Fibroblast of lung (primary cell): ENCODE measurements at regions not wholly inside any gene's neighbourhood (a gene's known extent, or its start where the extent isn't known, plus 50 kb on each side); places are given as distances from the start of the nearest gene placed in this dataset.

Source experiments
- DNase-seq, 2 donors: peaks; one replicate each; pipeline versions ENCODE4 v3.0.0 to v3.0.0-alpha.2; 2010; ENCODE audit warnings: low read depth in 2 of 2
- H2AFZ ChIP-seq: 2 replicates; pipeline ENCODE4 v1.5.1; 2012; ENCODE audit warnings: low read length, control low read depth, inconsistent platforms
- H3K27ac ChIP-seq: 2 replicates; pipeline ENCODE4 v1.5.1; 2011; ENCODE audit warnings: low read length, control low read depth; ENCODE audit not compliant: insufficient read depth
- H3K27me3 ChIP-seq: 2 replicates; pipeline ENCODE4 v1.5.1; 2011; ENCODE audit warnings: mild to moderate bottlenecking, low read length; ENCODE audit not compliant: control insufficient read depth, insufficient read depth
- H3K36me3 ChIP-seq: 2 replicates; pipeline ENCODE4 v1.5.1; 2011; ENCODE audit warnings: low read length; ENCODE audit not compliant: control insufficient read depth, insufficient read depth
- H3K4me1 ChIP-seq: 2 replicates; pipeline ENCODE4 v1.5.1; 2011; ENCODE audit warnings: low read length; ENCODE audit not compliant: control insufficient read depth, insufficient read depth; ENCODE audit errors: extremely low read depth
- H3K4me2 ChIP-seq: 2 replicates; pipeline ENCODE4 v1.5.1; 2011; ENCODE audit warnings: low read length, control low read depth; ENCODE audit not compliant: insufficient read depth; ENCODE audit errors: extremely low read depth
- H3K4me3 ChIP-seq, 4 experiments: fragments of 200-600 bp in 1 of 4; sonication (generic) in 1 of 4; replicated peaks in 1 of 4; 2 replicates each; pipeline ENCODE4 v1.5.1; 2011 to 2016; ENCODE audit warnings: low read length in 4 of 4, low read depth in 3 of 4, mild to moderate bottlenecking in 3 of 4, control low read depth in 2 of 4, inconsistent platforms in 1 of 4, mixed read lengths in 1 of 4; ENCODE audit not compliant: insufficient read depth in 1 of 4; ENCODE audit errors: control extremely low read depth in 1 of 4
- H3K79me2 ChIP-seq: 2 replicates; pipeline ENCODE4 v1.5.1; 2012; ENCODE audit warnings: mild to moderate bottlenecking, low read length, inconsistent platforms; ENCODE audit not compliant: control insufficient read depth, insufficient read depth
- H3K9ac ChIP-seq: 2 replicates; pipeline ENCODE4 v1.5.1; 2011; ENCODE audit warnings: mild to moderate bottlenecking, low read length, control low read depth; ENCODE audit not compliant: insufficient read depth
- H3K9me3 ChIP-seq: 2 replicates; pipeline ENCODE4 v1.5.1; 2012; ENCODE audit warnings: low read depth, low read length; ENCODE audit not compliant: control insufficient read depth, insufficient read depth
- H4K20me1 ChIP-seq: 2 replicates; pipeline ENCODE4 v1.5.1; 2011; ENCODE audit warnings: low read length; ENCODE audit not compliant: control insufficient read depth, insufficient read depth; ENCODE audit errors: extremely low read depth
- CTCF ChIP-seq, 2 donors: IDR thresholded peaks in 1 of 2; conservative IDR thresholded peaks in 1 of 2; 1 replicate in 1 of 2; 2 replicates in 1 of 2; pipeline ENCODE4 v1.5.1; 2011 to 2012; ENCODE audit warnings: low read length in 2 of 2, control low read depth in 1 of 2, inconsistent platforms in 1 of 2, low read depth in 1 of 2, mild to moderate bottlenecking in 1 of 2
- EZH2 ChIP-seq: IDR thresholded peaks from 2 replicates; pipeline ENCODE4 v1.5.1; 2012; ENCODE audit warnings: low read length, control low read depth, mild to moderate bottlenecking; ENCODE audit errors: missing control alignments

GRCh38 chr3:73966733-73967132, 342.0 kb upstream of the PDZRN3 start:
- Histone ChIP-seq H2AFZ (no peak overlapping the region), H3K4me1 (no peaks in the 10 kb centered on the region), H4K20me1 (no peaks in the 10 kb centered on the region), H3K36me3 (no peaks in the 10 kb centered on the region), H3K27me3 (no peaks in the 10 kb centered on the region), H3K4me3 (no peak overlapping the region), H3K9me3 (no peaks in the 10 kb centered on the region), H3K9ac (no peak overlapping the region), H3K79me2 (no peaks in the 10 kb centered on the region), H3K27ac (no peak overlapping the region), H3K4me2 (no peak overlapping the region)
- TF ChIP-seq CTCF (conservative IDR thresholded peaks at IDR 0.05 in 1 of 2, IDR thresholded peaks at IDR 0.05 in 1 of 2; ENCODE audit: low read depth in 1 of 2, low read length in 2 of 2): no peak
- TF ChIP-seq EZH2: no peak
- no peak for DNase-seq

- Histone ChIP-seq H3K27ac (no peak overlapping the region), H4K20me1 (no peaks in the 10 kb centered on the region), H3K4me3 (no peak overlapping the region), H3K27me3 (no peaks in the 10 kb centered on the region), H3K36me3 (no peaks in the 10 kb centered on the region), H3K9ac (no peak overlapping the region), H3K4me1 (no peaks in the 10 kb centered on the region), H3K4me2 (no peak overlapping the region), H3K79me2 (no peaks in the 10 kb centered on the region), H2AFZ (no peak overlapping the region), H3K9me3 (no peaks in the 10 kb centered on the region)
- TF ChIP-seq CTCF (conservative IDR thresholded peaks at IDR 0.05 in 1 of 2, IDR thresholded peaks at IDR 0.05 in 1 of 2; ENCODE audit: low read depth in 1 of 2, low read length in 2 of 2): no peak
- no peak for TF ChIP-seq EZH2
- DNase-seq: no peak
Measured at GRCh38 chr3:73964818-73965217, 340.1 kb upstream of the PDZRN3 start.

- DNase-seq: no peak
- Histone ChIP-seq H3K79me2 (no peaks in the 10 kb centered on the region), H3K27ac (no peak overlapping the region), H2AFZ (no peak overlapping the region), H3K36me3 (no peaks in the 10 kb centered on the region), H3K9ac (no peak overlapping the region), H3K4me3 (no peak overlapping the region), H3K4me2 (no peak overlapping the region), H3K27me3 (no peaks in the 10 kb centered on the region), H4K20me1 (no peaks in the 10 kb centered on the region), H3K4me1 (no peaks in the 10 kb centered on the region), H3K9me3 (no peaks in the 10 kb centered on the region)
- TF ChIP-seq EZH2 (no peak), CTCF (conservative IDR thresholded peaks at IDR 0.05 in 1 of 2, IDR thresholded peaks at IDR 0.05 in 1 of 2; ENCODE audit: low read depth in 1 of 2, low read length in 2 of 2) (no peak)
Measured at GRCh38 chr3:73955494-73956070, 330.8 kb upstream of the PDZRN3 start.
